HCT116 (cell line): ENCODE measurements at regions not wholly inside any gene's neighbourhood (a gene's known extent, or its start where the extent isn't known, plus 50 kb on each side); places are given as distances from the start of the nearest gene placed in this dataset.

Source experiments
- ATAC-seq: fragments of 200-7000 bp; cut with Tn5 transposase; 2 replicates; pipeline ENCODE4 v1.9.1; 2020; ENCODE audit warnings: mild to moderate bottlenecking, moderate library complexity
- BruUV-seq: library from RNA; stranded (reverse); fragments of 400-500 nt; replicated peaks from 2 replicates; lab custom pipeline; 2021; lab: Mats Ljungman, UMichigan
- CTCF ChIA-PET: fragments of 300-600 bp; sonication (Branson Sonifier 250); formaldehyde crosslinking; loops from one replicate; lab custom pipeline; 2021; ENCODE audit warnings: antibody characterized with exemption; lab: Charles Lee
- POLR2A ChIA-PET: fragments of 300-600, 350-600 bp; sonication (Branson Sonifier 250); formaldehyde crosslinking; loops from one replicate; lab custom pipeline; 2021; ENCODE audit warnings: antibody characterized with exemption; lab: Charles Lee
- RAD21 ChIA-PET, 2 experiments: fragments of 300-600 bp; sonication (Branson Sonifier 250); formaldehyde crosslinking; loops; one replicate each; lab custom pipeline; 2023; ENCODE audit warnings: low total read pairs in 2 of 2; ENCODE audit not compliant: uncharacterized antibody in 2 of 2, unreplicated experiment in 2 of 2, low non-redundant PET in 1 of 2; lab: Charles Lee
- DNase-seq: peaks from one replicate; pipeline ENCODE4 v3.0.0-alpha.2; 2010; ENCODE audit warnings: low read depth, low spot score
- H2AFZ ChIP-seq: fragments of 200-600 bp; shearing (Covaris generic), sonication (generic); 2 replicates; pipeline ENCODE4 v1.6.1; 2017; ENCODE audit warnings: low read depth, mixed run types, mixed read lengths, antibody characterized with exemption, low read length; ENCODE audit not compliant: poor library complexity, severe bottlenecking
- H3K27ac ChIP-seq: 2 replicates; pipeline ENCODE4 v1.5.1; 2012; ENCODE audit warnings: low read depth, low read length
- H3K27me3 ChIP-seq: fragments of 200-600 bp; sonication (generic); 2 replicates; pipeline ENCODE4 v1.6.1; 2016; ENCODE audit warnings: mixed run types, low read length, mixed read lengths; ENCODE audit not compliant: insufficient read depth
- H3K36me3 ChIP-seq, 2 experiments: fragments of 200-500 bp in 1 of 2; fragments of 200-600 bp in 1 of 2; sonication (Bioruptor generic) in 1 of 2; sonication (generic) in 1 of 2; 2 replicates each; pipeline versions ENCODE4 v1.5.1 to v1.6.1; 2014 to 2016; ENCODE audit warnings: low read length in 2 of 2, inconsistent platforms in 1 of 2, mixed read lengths in 1 of 2, mixed run types in 1 of 2; ENCODE audit not compliant: insufficient read depth in 2 of 2, control insufficient read depth in 1 of 2
- H3K4me1 ChIP-seq, 2 experiments: fragments of 200-600 bp in 1 of 2; sonication (generic) in 1 of 2; 2 replicates each; pipeline versions ENCODE4 v1.5.1 to v1.6.1; 2012 to 2017; ENCODE audit warnings: low read length in 2 of 2, inconsistent platforms in 1 of 2, mild to moderate bottlenecking in 1 of 2, mixed read lengths in 1 of 2, mixed run types in 1 of 2, moderate library complexity in 1 of 2; ENCODE audit not compliant: insufficient read depth in 2 of 2, control insufficient read depth in 1 of 2
- H3K4me2 ChIP-seq: fragments of 200-600 bp; sonication (generic); 2 replicates; pipeline ENCODE4 v1.6.1; 2017; ENCODE audit warnings: mixed run types, low read length, mixed read lengths
- H3K4me3 ChIP-seq, 2 experiments: fragments of 200-600 bp in 1 of 2; sonication (generic) in 1 of 2; replicated peaks in 1 of 2; 2 replicates each; pipeline ENCODE4 v1.5.1; 2011 to 2016; ENCODE audit warnings: low read length in 2 of 2, control low read depth in 1 of 2, low read depth in 1 of 2, mild to moderate bottlenecking in 1 of 2, mixed read lengths in 1 of 2, mixed run types in 1 of 2
- H3K79me2 ChIP-seq: fragments of 200-600 bp; sonication (generic); 2 replicates; pipeline ENCODE4 v1.6.1; 2017; ENCODE audit warnings: mild to moderate bottlenecking, mixed run types, low read length, moderate library complexity, mixed read lengths; ENCODE audit not compliant: insufficient read depth
- H3K9ac ChIP-seq: fragments of 200-600 bp; sonication (generic); 2 replicates; pipeline ENCODE4 v1.6.1; 2016; ENCODE audit warnings: low read length, mixed read lengths
- H3K9me2 ChIP-seq: fragments of 200-600 bp; sonication (generic), shearing (Covaris generic); 2 replicates; pipeline ENCODE4 v1.6.1; 2017; ENCODE audit warnings: mixed run types, mild to moderate bottlenecking, moderate library complexity; ENCODE audit not compliant: insufficient read depth
- H3K9me3 ChIP-seq, 2 experiments: fragments of 200-500 bp in 1 of 2; fragments of 200-600 bp in 1 of 2; sonication (Bioruptor generic) in 1 of 2; sonication (generic) in 1 of 2; 2 replicates each; pipeline ENCODE4 v1.6.1; 2014 to 2017; ENCODE audit warnings: low read length in 2 of 2, mixed read lengths in 2 of 2, inconsistent platforms in 1 of 2, low read depth in 1 of 2, mild to moderate bottlenecking in 1 of 2, mixed run types in 1 of 2, moderate library complexity in 1 of 2; ENCODE audit not compliant: control insufficient read depth in 1 of 2, insufficient read depth in 1 of 2
- H4K20me1 ChIP-seq: fragments of 200-600 bp; sonication (generic), shearing (Covaris generic); 2 replicates; pipeline ENCODE4 v1.6.1; 2017; ENCODE audit warnings: mixed run types, mild to moderate bottlenecking, moderate library complexity; ENCODE audit not compliant: insufficient read depth
- CBX3 ChIP-seq: IDR thresholded peaks from 2 replicates; pipeline ENCODE4 v1.6.1; 2012; ENCODE audit warnings: low read depth
- EGR1 ChIP-seq: IDR thresholded peaks from 2 replicates; pipeline ENCODE4 v1.6.1; 2012; ENCODE audit warnings: low read depth
- EZH2phosphoT487 ChIP-seq: fragments of 200-600 bp; IDR thresholded peaks from 2 replicates; pipeline ENCODE4 v1.6.1; 2018; ENCODE audit warnings: antibody characterized with exemption, borderline replicate concordance
- FOSL1 ChIP-seq: IDR thresholded peaks from 2 replicates; pipeline ENCODE4 v1.6.1; 2012; ENCODE audit warnings: low read depth
- JUND ChIP-seq: IDR thresholded peaks from 2 replicates; pipeline ENCODE4 v1.6.1; 2012
- POLR2AphosphoS5 ChIP-seq: IDR thresholded peaks from 2 replicates; pipeline ENCODE4 v1.6.1; 2011; ENCODE audit warnings: mild to moderate bottlenecking, low read depth, low read length, moderate library complexity
- RAD21 ChIP-seq: IDR thresholded peaks from 2 replicates; pipeline ENCODE4 v1.6.1; 2012; ENCODE audit warnings: low read depth, mild to moderate bottlenecking
- SIN3A ChIP-seq: IDR thresholded peaks from 2 replicates; pipeline ENCODE4 v1.6.1; 2012; ENCODE audit warnings: low read depth
- TCF7L2 ChIP-seq: IDR thresholded peaks from 2 replicates; pipeline ENCODE4 v1.7.0; 2011; ENCODE audit warnings: borderline replicate concordance, inconsistent platforms; ENCODE audit not compliant: insufficient read depth, insufficient read length; ENCODE audit errors: extremely low read depth
- YY1 ChIP-seq: IDR thresholded peaks from 2 replicates; pipeline ENCODE4 v1.6.1; 2011; ENCODE audit warnings: low read length, low read depth, moderate library complexity, mild to moderate bottlenecking; ENCODE audit not compliant: insufficient replicate concordance; ENCODE audit errors: extremely low read depth
- ZFX ChIP-seq: fragments of 450-650 bp; IDR thresholded peaks from 2 replicates; pipeline ENCODE4 v1.6.1; 2017
- intact Hi-C: fragments of 100-400 bp; cut with micrococcal nuclease; formaldehyde crosslinking; loops from 2 replicates; pipeline ENCODE4 v1.10.0; 2022

GRCh38 chr15:39013262-39013661 lies 448.6 kb upstream of the RASGRP1 start:
- Histone ChIP-seq H3K79me2 (no peaks in the 10 kb centered on the region), H3K4me1 (no peaks in the 10 kb centered on the region), H2AFZ (no peak overlapping the region), H3K4me2 (no peak overlapping the region), H3K9me3 (peaks cover 7 to 11% of the 10 kb centered on the region in 2 experiments; a peak in 2 of 4 replicates), H3K27ac (no peak overlapping the region), H3K36me3 (no peaks in the 10 kb centered on the region), H3K4me3 (no peak overlapping the region), H3K9ac (no peak overlapping the region), H4K20me1 (no peaks in the 10 kb centered on the region), H3K27me3 (peaks cover 7% of the 10 kb centered on the region; the same call in 1 of the 2 replicates), H3K9me2 (no peaks in the 10 kb centered on the region)
- no TSS peak for BruUV-seq
- RAD21 ChIA-PET, result no interaction called here
- CTCF ChIA-PET, result no interaction called here
- POLR2A ChIA-PET, result no interaction called here
- DNase-seq (no peak), ATAC-seq (no peak)
- intact Hi-C loops, result no loop called here
- no peak for TF ChIP-seq FOSL1
- no peak for TF ChIP-seq SIN3A
- no peak for TF ChIP-seq RAD21
- TF ChIP-seq POLR2AphosphoS5, result no peak
- no peak for TF ChIP-seq EZH2phosphoT487
- TF ChIP-seq CBX3, result no peak

DNA sequence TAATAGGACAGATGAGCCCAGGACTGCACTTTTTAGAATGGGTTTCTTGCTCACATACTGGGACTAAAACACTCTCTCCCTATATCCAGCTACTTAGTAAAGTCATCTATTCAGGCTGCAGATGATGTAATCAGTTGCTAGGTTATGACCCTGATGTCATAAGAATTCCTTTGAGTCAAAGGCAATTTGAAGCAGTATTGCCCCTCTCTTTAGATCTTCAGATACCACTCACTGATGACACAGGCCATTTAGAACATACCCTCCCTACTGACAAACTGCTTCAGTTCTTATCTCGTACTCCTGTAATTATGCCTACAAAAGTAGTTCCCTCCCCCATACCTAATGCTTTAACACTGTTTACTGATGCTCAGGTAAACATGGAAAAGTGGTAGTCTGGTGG lies 450.1 kb upstream of the RASGRP1 start:
- peaks cover 5 to 8% of the 10 kb centered on the region in 2 experiments; a peak in 2 of 4 replicates for H3K9me3 ChIP-seq
- H2AFZ ChIP-seq, result no peak overlapping the region
- DNase-seq (no peak), ATAC-seq (no peak)
- H3K4me1 ChIP-seq, result no peaks in the 10 kb centered on the region
- no peaks in the 10 kb centered on the region for H3K9me2 ChIP-seq
- no peaks in the 10 kb centered on the region for H3K36me3 ChIP-seq
- BruUV-seq, result no TSS peak
- no peak overlapping the region for H3K9ac ChIP-seq
- no peak overlapping the region for H3K4me2 ChIP-seq
- ChIA-PET POLR2A (no interaction called here), RAD21 (no interaction called here), CTCF (no interaction called here)
- H4K20me1 ChIP-seq, result no peaks in the 10 kb centered on the region
- no peaks in the 10 kb centered on the region for H3K79me2 ChIP-seq
- H3K27me3 ChIP-seq, result peaks cover 20% of the 10 kb centered on the region
- H3K4me3 ChIP-seq, result no peak overlapping the region
- TF ChIP-seq JUND (no peak), TCF7L2 (no peak), EGR1 (no peak), ZFX (no peak), YY1 (no peak)
- H3K27ac ChIP-seq, result no peak overlapping the region
- intact Hi-C loops, result no loop called here
